Hematopoietic multipotent progenitor cell treated with erythropoietin and hydrocortisone succinate and interleukin-3 and kit ligand, for 15 days (in vitro differentiated cells): ENCODE measurements at regions not wholly inside any gene's neighbourhood (a gene's known extent, or its start where the extent isn't known, plus 50 kb on each side); places are given as distances from the start of the nearest gene placed in this dataset.

Source experiments
- DNase-seq: peaks from one replicate; pipeline ENCODE4 v3.0.0-alpha.2; 2015; ENCODE audit warnings: low spot score

DNA sequence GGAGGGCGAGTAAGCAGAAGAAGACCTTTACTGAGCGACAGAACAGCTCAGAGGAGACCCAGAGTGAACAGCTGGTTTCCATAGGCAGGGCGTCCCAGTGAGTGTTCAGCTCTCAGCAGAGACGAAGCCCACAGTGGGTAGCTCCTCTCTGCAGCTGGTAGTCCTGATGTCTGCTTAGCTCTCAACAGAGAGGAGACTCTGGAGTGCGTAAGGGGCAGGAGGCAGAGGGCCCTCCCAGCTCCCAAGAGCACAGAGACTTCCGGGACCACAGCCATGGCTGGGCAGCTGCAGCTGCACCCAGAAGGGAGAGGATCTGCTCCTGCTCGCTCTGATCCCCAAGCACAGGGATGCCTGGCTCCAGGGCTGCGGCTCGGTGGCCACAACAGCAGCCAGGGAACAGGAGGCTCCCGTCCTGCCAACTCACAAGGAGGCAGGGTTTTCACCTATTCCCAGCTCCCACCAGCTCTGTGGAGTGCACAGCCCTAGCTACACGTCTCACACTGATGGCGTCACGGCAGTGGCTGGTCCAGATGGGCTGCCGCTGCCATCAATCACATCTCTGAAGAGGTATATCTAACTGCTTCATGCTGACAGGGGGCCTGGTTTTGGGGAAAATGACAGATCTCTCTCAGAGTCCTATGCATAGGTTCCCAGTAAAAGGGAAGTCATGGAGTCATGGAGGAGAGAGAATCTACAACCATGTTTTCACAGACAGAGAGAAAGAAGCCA lies 2660.1 kb upstream of the PCDH20 start:
- no peak for DNase-seq

DNA sequence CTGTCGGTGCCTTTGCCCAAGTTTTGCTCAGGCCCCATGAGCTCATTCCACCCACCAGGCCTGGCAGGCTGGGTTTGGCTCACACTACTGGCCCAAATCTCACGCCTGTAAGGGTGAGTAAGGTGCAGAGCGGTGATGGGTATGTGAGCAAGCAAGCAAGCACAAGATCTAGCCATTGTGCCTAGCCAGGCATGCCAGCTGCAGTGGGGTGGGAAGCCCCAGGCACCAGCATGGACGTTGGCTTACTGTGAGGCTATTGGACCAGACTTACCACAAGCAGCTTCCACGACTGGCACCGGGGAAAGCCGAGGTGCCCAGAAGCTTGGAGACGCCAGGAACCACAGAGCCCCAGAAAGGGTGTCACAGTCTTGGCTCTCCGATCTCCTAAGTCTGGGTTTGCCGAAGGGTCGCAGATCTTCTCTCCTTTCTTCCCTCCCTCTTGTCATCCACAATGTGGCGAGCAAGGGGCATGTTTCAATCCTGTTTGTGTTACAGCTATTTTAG lies 2659.4 kb upstream of the PCDH20 start:
- DNase-seq: no peak

DNA sequence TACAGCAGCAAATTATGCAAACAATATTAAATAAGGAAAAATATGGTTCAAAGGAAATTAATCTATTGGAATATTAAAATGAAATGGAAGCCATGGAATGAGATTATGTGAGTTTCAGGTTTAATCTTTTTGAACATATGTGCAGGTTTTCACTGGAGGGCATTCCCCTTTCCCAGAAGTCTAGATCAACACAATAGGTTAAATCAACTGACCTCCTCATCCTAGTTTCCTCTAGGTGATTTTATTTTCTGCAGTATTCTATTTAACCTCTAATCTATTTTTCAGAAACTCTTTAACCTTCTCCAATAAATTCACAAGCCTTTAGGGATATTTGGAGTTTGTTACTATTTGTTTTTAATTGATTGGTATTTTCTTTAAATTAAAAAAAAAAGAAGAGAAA lies 2657.6 kb upstream of the PCDH20 start:
- no peak for DNase-seq

DNA sequence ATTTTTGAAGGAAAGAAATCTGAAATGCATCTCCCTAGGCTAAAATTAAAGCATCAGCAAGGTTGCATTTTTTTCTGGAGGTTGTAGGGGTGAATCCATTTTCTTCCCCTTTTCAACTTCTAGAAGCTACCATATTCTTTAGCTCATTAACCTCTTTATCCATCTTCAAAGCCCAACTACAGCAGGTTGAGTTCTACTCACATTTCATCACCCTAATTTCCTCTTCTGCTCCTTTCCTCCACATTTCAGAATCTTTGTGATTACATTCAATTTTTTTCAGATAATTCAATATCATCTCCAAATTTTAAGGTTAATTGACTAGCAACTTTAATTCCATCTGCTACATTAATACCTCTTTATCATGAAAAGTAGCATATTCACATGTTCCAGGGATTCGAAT lies 2655.7 kb upstream of the PCDH20 start:
- DNase-seq: no peak

DNA sequence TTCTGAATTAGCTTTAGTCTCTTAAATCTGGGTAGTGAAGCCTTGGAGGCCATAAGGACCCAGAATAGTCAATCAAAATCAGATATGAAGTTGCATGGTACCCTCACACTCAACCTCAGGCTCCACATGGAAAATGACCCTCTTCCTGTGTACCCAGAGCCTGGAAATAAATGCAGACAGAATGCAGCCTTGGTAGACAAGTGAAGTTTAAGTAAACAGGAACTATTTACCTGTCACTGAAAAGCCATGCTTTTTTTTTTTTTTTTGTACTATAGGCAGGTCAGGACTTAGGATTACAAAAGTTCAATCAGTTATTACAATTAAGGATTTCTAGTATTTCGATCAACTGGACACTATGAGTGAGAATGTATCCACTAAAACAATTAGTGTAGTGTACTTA lies 2654.2 kb upstream of the PCDH20 start:
- no peak for DNase-seq

DNA sequence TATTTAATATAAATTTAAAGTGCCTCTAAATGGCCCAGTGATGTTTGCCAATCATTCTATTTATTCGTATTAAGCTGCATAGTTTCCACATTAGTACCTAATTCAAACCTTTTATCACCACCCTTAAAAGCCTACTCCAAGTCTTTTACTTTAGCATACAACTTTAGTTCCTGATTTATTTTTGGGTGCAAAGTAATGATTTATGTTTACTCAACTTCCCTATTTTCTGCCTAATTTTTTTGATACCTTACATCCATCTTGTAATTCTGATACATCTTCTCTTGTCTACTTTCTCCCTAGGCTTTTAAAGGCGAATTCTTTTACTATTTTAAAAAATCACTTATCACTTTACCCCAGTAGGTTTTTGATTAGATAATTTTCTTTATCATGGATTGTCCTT lies 2651.1 kb upstream of the PCDH20 start:
- DNase-seq: no peak

DNA sequence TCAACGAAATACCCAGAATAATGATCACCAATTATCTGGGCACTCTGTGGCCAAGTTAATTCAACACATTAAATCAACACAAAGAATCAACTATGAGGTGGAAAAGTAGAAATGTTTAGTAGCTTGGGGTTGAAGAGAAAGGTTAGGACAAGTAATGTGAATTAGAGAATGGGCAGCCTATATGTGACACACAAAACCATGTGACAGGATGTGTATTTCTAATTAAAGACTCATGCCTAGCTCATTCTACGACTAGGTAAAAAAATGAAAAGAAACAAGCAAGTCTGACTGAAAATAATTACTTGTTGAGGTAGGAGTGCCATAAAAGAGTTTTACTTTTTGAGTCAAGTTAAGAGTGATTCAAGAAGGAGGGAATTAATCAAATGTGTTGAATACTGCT lies 2646.0 kb upstream of the PCDH20 start:
- DNase-seq: no peak

DNA sequence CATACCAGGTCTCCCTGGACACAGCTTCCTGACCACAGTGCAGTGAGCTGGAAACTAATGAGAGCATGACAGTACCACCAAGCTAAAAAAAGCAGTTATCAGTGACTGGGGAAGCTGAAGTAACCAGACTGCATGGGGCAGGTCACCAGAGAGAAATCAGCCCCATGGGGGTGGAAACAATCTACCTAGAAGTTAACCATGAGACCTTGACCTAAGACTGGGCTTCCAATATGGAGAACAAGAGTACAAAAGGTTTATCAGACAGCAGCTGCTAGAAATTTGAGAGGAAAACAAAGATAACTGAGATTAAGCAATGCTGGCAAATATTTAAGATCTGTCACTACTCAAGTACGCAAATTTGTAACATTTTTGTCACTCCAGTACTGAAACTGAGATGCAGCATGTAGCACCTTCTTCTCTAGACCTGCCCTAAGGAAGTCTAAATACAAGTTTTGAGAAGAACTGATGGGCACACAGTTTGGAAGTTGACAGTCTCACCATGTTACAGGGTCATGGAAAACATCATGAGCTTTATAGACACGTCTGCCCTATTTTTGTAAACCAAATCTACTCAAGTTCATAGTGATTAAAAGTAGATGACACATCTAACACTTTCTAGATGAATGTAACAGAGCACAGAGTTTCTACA lies 2641.8 kb upstream of the PCDH20 start:
- no peak for DNase-seq

DNA sequence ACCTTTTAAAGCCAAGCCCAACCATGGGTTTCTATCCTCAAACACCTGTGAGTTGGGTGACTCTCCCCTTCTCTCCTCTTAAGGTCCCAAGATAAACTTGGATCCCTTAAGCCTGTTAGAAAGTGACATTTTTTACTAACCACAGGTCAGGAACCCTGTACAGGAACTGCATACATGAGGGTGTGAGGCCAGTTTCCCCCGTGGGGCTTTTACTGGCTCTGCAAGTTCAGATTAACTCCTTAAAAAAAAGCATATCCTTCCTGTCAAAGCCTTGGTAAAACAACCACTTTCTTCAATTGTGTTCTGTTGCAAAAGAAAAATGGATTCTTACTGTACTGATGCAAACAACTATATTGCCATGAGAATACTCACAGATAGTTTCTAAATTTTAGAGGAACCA lies 2638.7 kb upstream of the PCDH20 start:
- DNase-seq: no peak

DNA sequence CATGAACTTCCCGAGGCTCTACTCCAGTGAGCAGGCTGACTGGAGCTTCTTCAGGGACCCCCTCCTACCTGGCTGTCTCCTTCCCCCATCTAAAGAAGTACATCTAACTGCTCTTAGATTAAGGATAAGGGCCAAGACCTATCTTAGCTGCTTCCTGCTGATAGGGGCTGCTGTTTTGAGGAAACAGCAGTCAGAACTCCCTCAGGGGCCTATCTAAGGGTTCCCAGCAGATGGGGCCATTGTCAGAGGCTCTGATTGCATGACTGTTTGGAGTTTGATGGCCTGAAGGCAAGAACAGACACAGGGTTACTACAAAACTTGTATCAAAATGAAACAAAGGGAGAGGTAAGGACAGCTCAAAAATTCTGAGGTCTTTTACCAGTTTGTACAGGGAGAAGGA lies 2636.9 kb upstream of the PCDH20 start:
- no peak for DNase-seq

DNA sequence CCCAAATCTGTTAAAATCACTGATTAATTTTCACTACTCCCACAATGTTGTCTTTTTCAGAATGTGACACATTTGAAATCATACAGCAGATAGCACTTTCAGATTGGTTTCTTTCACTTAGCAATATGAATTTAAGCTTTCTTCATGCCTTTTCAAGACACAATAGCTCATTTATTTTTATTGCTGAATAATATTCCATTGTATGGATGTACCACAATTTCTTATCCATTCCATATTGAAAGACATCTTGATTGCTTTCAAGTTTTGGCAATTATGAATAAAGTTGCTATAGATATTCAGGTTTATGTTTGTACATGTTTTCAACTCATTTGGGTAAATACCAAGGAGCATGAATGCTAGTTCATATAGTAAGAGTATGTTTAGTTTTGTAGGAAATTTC lies 2635.6 kb upstream of the PCDH20 start:
- no peak for DNase-seq

DNA sequence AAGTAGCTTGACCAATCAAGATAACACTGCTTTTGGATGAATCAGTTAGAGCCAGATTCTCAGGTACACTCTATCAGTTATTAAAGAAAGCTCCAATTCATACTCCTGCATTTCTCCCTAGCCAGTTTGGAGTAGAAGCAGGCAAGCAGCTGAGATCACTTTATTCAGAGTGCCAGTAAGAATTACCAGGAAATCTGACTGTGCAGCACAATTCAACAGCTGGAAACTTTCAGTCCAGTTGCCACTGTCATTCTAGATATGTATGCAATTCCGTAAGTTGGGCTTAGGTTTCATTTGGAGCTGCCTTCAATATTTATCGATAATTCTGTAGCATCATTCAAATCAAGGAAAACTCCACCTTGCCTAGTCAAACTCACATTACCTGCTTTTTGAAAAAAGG lies 2625.6 kb upstream of the PCDH20 start:
- DNase-seq: no peak

DNA sequence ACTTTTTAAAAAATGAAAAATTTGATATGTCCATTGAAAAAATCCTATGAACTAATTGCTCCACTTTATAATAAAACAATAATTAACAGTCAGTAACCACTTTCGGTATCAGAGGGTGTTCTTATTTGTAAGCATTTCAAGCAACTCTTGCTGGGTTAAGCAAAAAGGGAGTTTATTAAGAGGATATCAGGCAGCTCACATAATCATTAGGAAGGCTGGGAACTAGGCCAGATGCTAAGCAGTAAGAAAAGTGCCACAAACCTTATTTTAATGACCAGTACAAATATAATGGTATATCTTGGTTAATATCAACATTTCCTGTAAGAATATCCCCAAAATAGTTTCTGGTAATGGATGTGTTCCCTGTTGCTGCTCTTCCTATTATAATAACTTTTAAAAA lies 2618.3 kb upstream of the PCDH20 start:
- no peak for DNase-seq

DNA sequence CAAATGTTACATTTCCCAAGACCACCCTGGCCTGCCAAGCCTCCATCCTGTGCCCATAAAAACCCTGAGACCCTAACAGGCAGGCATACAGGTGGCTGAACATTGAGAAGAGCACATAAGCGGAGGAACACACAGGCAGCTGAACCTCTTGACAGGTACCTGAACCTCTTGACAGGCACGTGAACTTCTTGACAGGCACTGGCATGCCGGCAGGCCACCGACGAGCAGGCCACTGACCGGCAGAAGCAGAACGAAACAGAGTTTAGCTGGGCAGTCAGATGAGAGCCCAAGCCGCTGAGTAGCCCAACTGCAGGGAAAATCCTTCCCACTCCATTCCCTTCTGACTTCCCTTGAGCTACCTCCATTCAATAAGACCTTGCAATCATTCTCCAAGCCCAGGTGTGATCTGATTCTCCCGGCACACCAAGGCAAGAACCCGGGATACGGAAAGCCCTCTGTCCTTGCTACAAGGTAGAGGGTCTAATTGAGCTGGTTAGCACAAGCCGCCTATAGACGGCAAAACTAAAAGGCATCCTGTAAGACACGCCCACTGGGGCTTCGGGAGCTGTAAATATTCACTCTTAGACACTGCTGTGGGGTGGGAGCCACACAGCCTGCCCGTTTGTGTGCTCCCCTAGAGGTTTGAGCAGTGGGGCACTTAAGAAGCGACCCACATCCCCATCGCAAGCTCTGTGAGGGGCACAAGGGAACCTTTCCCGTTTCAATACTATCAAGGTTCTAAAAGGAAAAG lies 2613.9 kb upstream of the PCDH20 start:
- DNase-seq: no peak

DNA sequence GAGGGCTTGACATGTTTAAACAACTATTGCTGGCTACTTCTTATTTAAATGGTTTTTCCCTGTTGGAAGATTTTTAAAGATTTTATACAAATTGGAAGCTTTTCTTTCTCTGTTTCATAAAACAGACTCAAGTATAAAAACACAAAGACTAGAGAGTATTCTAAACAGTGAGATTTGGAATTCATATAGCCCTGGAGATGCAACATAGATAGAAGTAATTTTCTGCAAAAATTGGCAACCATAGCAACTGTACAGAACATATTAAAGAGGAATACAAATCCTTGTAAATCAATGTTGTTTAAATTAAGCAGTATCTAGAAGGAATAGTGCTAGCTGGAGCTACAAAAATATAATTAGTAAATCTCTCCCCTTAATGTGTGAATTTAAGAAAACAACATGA lies 2612.9 kb upstream of the PCDH20 start:
- no peak for DNase-seq

DNA sequence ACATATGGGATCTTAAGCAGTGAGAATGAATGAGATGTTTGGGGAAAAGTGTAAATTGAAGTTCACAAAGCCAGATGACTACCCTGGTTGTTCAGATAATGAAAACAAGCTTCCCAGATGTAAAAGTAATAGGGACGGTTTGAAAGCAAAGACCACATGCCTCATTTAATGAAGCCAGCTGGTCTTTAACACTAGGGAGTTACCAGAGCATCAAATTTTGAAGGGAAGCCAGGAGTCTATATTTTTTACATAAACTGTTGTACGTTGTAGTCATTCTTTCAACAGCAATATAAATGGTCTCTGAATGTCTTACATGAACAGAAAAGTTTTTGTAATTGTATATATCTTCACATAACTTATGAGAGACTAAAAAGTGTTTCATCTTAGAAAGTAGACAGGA lies 2604.5 kb upstream of the PCDH20 start:
- DNase-seq: no peak

DNA sequence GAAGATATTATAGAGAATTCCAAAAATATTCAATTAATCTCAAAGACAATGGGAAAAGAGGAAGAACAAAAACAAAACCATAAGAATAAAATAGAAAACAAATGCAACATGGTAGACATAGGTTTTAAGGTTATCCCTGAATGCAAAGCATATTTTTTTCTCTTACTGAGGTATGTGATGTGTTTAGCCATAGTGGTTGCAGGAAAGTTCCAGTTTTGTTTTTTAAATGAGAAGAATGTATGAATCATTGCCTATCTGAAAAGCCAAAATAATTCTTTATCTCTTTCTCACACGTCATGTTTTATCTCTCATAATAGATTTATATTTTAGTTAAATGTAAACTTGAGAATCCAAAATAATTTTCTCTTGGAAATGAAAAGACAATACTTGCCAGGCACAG lies 2591.7 kb upstream of the PCDH20 start:
- no peak for DNase-seq

DNA sequence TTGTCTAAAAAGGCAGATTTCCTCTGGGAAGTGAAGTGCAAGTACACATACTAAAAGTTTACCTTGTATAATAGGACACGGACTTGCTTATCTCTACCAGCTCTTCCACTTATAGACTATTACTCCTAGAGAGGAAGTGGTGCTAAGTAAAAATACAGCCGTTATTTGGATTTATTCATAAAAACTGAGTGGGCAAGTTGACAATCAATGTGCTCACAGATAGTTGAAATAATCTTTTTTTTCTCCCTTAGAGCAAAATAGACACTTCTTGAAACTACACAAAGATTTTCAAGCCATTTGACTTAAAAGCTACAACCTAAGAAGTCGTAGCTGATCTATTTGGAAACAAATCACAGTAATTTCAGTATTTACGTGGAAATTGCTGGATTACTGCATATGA lies 2584.7 kb upstream of the PCDH20 start:
- no peak for DNase-seq

DNA sequence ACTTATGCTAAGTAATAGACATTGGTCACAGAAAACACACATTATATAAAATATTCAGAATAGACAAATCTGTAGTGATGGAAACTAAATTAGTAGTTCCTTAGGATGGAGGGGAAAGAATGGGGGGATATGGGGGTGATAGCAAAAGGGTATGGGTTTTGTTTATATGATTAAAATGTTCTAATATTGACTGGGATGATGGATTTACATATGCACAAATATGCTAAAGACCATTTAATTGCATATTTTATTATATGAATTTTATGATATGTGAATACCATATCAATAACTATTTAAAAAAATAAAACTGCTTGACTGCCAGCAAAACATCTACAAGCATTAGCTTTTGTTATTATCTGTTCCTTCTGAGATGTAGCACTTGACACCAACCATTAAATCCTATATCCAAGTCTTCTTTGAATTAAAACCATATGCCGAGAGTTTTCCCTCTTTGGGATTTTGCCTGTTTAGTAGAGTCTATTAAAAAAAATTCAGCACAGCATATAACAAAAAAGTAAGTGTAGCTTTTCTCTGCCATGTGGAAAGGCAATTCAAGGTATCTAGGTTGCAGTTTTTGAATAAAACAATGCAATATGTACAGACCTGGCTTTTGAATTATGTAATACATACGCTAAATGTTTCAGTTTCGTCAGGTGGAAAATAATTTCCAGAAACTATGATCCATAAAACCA lies 2584.1 kb upstream of the PCDH20 start:
- no peak for DNase-seq

DNA sequence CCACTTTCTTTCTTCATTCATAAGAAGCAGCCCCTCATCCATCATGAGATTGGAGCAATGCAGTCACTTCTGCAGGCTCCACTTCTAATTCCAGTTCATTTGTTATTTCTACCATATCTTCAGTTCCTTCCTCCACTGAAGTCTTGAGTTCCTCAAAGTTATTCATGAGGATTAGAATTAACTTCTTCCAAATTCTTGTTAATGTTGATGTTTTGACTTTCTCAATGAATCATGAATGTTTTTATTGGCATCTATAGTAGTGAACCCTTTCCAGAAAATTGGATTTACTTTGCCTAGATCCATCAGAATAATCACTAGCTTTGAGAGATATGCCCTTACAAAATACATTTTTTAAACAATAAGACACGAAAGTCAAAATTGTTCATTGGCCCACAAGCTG lies 2567.7 kb upstream of the PCDH20 start:
- DNase-seq: no peak

DNA sequence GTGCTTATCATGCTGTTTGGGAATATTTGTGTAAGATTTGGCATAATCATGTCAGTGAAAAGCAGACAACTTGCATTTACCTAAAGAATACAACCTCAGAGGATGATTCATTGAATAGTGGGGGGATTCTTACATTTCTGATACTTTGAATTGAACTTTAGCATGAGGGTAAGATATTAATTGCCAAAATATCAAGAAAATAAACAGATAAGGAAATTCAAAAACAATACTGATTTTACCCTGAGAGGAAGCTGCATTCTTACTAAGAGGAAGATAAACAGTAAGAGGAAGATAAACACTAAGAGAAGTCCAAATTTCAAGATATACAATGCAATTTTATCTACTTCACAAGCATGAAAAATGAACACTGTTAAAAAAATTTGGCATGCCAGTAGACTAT lies 2564.3 kb upstream of the PCDH20 start:
- DNase-seq: no peak

DNA sequence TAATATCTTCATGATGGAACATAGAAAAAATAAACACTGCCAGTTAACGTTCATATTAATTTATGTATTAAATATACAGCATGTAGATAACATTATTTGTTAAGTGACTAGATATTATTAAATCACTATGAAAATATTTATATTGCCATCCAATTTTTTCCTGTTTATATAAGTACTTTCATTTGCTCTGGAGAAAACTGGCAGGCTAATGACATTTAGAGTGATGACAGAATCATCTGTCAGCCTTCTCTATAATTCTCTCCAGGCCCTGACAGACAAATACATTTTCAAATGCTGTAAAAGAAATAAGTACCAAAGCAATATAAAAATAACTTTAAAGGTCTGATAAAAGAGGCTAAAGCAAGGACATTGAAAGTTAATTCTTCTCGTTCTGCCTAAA lies 2556.7 kb upstream of the PCDH20 start:
- DNase-seq: no peak

DNA sequence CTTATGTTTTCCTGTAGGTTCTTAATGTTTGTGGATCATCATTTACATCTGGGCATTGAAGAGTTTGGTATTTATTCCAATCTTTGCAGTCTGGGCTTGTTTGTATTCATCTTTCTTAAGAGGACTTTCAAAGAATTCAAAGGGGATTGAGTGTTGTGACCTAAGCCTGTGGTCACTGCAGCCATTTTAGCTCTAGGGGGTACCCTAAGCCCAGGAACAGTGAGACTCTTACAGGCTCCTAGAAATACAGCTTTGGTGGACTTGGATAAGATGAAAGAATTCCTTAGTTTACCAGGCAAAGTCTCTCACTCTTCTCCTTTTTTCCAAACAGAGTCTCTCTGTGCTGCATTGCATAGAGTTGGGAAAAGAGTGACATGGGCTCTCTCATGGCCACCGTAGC lies 2539.0 kb upstream of the PCDH20 start:
- DNase-seq: no peak
